ENCODE measurements at regions not wholly inside any gene's neighbourhood (a gene's known extent, or its start where the extent isn't known, plus 50 kb on each side); places are given as distances from the start of the nearest gene placed in this dataset.

GRCh38 chr2:10515887-10516286, 67.8 kb upstream of the ODC1 start:
- POLR2A ChIA-PET: no interaction called here
- CTCF ChIA-PET: no interaction called here

DNA sequence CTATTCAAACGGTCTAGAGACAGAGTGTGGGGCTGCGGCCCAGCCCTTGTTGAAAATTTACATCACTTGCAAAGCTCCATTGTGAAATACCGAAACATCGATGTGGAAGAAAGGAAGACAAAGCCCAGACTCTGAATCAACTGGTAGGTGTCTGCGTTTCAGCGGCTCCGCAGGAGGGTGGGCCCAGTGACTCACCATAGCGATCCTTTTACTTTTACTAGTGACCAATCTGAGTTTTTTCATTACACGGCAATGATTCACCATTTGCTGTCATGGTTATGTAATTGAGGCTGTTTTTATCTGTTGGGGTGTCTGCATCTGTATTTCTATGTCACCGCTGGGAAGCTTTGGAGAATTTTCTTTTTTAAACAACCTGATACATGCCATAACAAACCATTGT, 66.6 kb upstream of the ODC1 start:
- ChIA-PET POLR2A (no interaction called here), CTCF (no interaction called here)
- Histone ChIP-seq H3K36me3 (ENCODE audit: control insufficient read depth, insufficient read depth, low read length) (no peaks in the 10 kb centered on the region), H3K27me3 (ENCODE audit: control insufficient read depth, insufficient read depth, low read length) (no peaks in the 10 kb centered on the region), H3K27ac (ENCODE audit: low read length) (no peak overlapping the region), H3K4me1 (ENCODE audit: control insufficient read depth, insufficient read depth, low read length) (no peaks in the 10 kb centered on the region), H3K9me3 (ENCODE audit: control insufficient read depth, insufficient read depth, low read depth, low read length) (peaks cover 13% of the 10 kb centered on the region), H3K4me3 (ENCODE audit: low read depth in 2 of 2, low read length in 2 of 2) (no peak overlapping the region)
- ATAC-seq: no peak
- no peak for DNase-seq (ENCODE audit: low read depth, low spot score)
- TF ChIP-seq POLR2AphosphoS5 (IDR thresholded peaks at IDR 0.05; ENCODE audit: low read depth, low read length) (no peak), SIN3A (IDR thresholded peaks at IDR 0.05; ENCODE audit: borderline replicate concordance, insufficient read depth, low read depth, low read length) (no peak), TCF7L2 (IDR thresholded peaks at IDR 0.05; ENCODE audit: low read depth, low read length) (no peak)
- TF ChIP-seq, protein P1, sequence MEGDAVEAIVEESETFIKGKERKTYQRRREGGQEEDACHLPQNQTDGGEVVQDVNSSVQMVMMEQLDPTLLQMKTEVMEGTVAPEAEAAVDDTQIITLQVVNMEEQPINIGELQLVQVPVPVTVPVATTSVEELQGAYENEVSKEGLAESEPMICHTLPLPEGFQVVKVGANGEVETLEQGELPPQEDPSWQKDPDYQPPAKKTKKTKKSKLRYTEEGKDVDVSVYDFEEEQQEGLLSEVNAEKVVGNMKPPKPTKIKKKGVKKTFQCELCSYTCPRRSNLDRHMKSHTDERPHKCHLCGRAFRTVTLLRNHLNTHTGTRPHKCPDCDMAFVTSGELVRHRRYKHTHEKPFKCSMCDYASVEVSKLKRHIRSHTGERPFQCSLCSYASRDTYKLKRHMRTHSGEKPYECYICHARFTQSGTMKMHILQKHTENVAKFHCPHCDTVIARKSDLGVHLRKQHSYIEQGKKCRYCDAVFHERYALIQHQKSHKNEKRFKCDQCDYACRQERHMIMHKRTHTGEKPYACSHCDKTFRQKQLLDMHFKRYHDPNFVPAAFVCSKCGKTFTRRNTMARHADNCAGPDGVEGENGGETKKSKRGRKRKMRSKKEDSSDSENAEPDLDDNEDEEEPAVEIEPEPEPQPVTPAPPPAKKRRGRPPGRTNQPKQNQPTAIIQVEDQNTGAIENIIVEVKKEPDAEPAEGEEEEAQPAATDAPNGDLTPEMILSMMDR (IDR thresholded peaks at IDR 0.05): no peak
- intact Hi-C loops (cut with micrococcal nuclease; ENCODE audit: unreplicated experiment): no loop called here
- BruUV-seq (replicated peaks): no TSS peak
- in situ Hi-C loops (cut with HindIII; ENCODE audit: low pct_unique_long_range_greater_than_20kb, low sequenced_read_pairs): no loop called here

More at GRCh38 chr2:10515887-10516286, 67.8 kb upstream of the ODC1 start:
- in situ Hi-C loops (cut with HindIII; ENCODE audit: low pct_unique_long_range_greater_than_20kb, low sequenced_read_pairs) (no loop called here), intact Hi-C loops (cut with micrococcal nuclease; ENCODE audit: unreplicated experiment) (no loop called here)
- H3K9me3 ChIP-seq (ENCODE audit: control insufficient read depth, insufficient read depth, low read depth, low read length): peaks cover 13% of the 10 kb centered on the region
- DNase-seq (ENCODE audit: low read depth, low spot score) (no peak), ATAC-seq (no peak)
- no peaks in the 10 kb centered on the region for H3K4me1 ChIP-seq (ENCODE audit: control insufficient read depth, insufficient read depth, low read length)
- TF ChIP-seq, protein P1 (IDR thresholded peaks at IDR 0.05): no peak
- TF ChIP-seq, protein P2, sequence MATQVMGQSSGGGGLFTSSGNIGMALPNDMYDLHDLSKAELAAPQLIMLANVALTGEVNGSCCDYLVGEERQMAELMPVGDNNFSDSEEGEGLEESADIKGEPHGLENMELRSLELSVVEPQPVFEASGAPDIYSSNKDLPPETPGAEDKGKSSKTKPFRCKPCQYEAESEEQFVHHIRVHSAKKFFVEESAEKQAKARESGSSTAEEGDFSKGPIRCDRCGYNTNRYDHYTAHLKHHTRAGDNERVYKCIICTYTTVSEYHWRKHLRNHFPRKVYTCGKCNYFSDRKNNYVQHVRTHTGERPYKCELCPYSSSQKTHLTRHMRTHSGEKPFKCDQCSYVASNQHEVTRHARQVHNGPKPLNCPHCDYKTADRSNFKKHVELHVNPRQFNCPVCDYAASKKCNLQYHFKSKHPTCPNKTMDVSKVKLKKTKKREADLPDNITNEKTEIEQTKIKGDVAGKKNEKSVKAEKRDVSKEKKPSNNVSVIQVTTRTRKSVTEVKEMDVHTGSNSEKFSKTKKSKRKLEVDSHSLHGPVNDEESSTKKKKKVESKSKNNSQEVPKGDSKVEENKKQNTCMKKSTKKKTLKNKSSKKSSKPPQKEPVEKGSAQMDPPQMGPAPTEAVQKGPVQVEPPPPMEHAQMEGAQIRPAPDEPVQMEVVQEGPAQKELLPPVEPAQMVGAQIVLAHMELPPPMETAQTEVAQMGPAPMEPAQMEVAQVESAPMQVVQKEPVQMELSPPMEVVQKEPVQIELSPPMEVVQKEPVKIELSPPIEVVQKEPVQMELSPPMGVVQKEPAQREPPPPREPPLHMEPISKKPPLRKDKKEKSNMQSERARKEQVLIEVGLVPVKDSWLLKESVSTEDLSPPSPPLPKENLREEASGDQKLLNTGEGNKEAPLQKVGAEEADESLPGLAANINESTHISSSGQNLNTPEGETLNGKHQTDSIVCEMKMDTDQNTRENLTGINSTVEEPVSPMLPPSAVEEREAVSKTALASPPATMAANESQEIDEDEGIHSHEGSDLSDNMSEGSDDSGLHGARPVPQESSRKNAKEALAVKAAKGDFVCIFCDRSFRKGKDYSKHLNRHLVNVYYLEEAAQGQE (IDR thresholded peaks at IDR 0.05; ENCODE audit: insufficient read depth in 1 of 2, low read depth in 2 of 2, low read length in 1 of 2): no peak
- TF ChIP-seq POLR2AphosphoS5 (IDR thresholded peaks at IDR 0.05; ENCODE audit: low read depth, low read length) (no peak), SIN3A (IDR thresholded peaks at IDR 0.05; ENCODE audit: borderline replicate concordance, insufficient read depth, low read depth, low read length) (no peak)
- no TSS peak for BruUV-seq (replicated peaks)
- no peak overlapping the region for H3K4me3 ChIP-seq (ENCODE audit: low read depth in 2 of 2, low read length in 2 of 2)
- H3K27me3 ChIP-seq (ENCODE audit: control insufficient read depth, insufficient read depth, low read length): no peaks in the 10 kb centered on the region
- no peaks in the 10 kb centered on the region for H3K36me3 ChIP-seq (ENCODE audit: control insufficient read depth, insufficient read depth, low read length)
- H3K27ac ChIP-seq (ENCODE audit: low read length): no peak overlapping the region
